CD4-positive, alpha-beta T cell treated with Interferon alpha-2 for 1 hour (primary cell): ENCODE measurements at regions not wholly inside any gene's neighbourhood (a gene's known extent, or its start where the extent isn't known, plus 50 kb on each side); places are given as distances from the start of the nearest gene placed in this dataset.

Source experiments
- DNase-seq, 2 donors: peaks; one replicate each; pipeline ENCODE4 v3.0.0-alpha.2; 2020 to 2022

GRCh38 chr15:47182818-47183217, 534.5 kb upstream of the SEMA6D start:
- DNase-seq: no peak

- no peak for DNase-seq
Observed at GRCh38 chr15:47184003-47184907, 533.0 kb upstream of the SEMA6D start.

- no peak for DNase-seq
Observed at GRCh38 chr15:47184908-47185801, 532.1 kb upstream of the SEMA6D start.

- DNase-seq: no peak
Observed at GRCh38 chr15:47186075-47186474, 531.2 kb upstream of the SEMA6D start.

- no peak for DNase-seq
Observed at GRCh38 chr15:47188758-47189507, 528.4 kb upstream of the SEMA6D start.

GRCh38 chr15:47194718-47195117, 522.6 kb upstream of the SEMA6D start:
- no peak for DNase-seq

GRCh38 chr15:47196048-47196447, 521.3 kb upstream of the SEMA6D start:
- DNase-seq: peak; percentile 25 to 30

- no peak for DNase-seq
Observed at GRCh38 chr15:47203993-47204392, 513.3 kb upstream of the SEMA6D start.

- DNase-seq: no peak
Observed at GRCh38 chr15:47206358-47206978, 510.8 kb upstream of the SEMA6D start.

- DNase-seq: no peak
Observed at GRCh38 chr15:47209591-47209990, 507.7 kb upstream of the SEMA6D start.

GRCh38 chr15:47212222-47213010, 504.9 kb upstream of the SEMA6D start:
- DNase-seq: no peak

- no peak for DNase-seq
Observed at GRCh38 chr15:47213883-47214282, 503.4 kb upstream of the SEMA6D start.

- no peak for DNase-seq
Observed at GRCh38 chr15:47218295-47218694, 499.0 kb upstream of the SEMA6D start.

- DNase-seq: no peak
Observed at GRCh38 chr15:47244361-47244760, 472.9 kb upstream of the SEMA6D start.

GRCh38 chr15:47246317-47246716, 471.0 kb upstream of the SEMA6D start:
- DNase-seq: no peak

GRCh38 chr15:47258521-47258920, 458.8 kb upstream of the SEMA6D start:
- no peak for DNase-seq

- DNase-seq: no peak
Observed at GRCh38 chr15:47265686-47266085, 451.6 kb upstream of the SEMA6D start.

- DNase-seq: no peak
Observed at GRCh38 chr15:47266566-47266965, 450.7 kb upstream of the SEMA6D start.

GRCh38 chr15:47273864-47274263, 443.4 kb upstream of the SEMA6D start:
- DNase-seq: no peak

GRCh38 chr15:47283246-47283645, 434.1 kb upstream of the SEMA6D start:
- DNase-seq: no peak

GRCh38 chr15:47288794-47289193, 428.5 kb upstream of the SEMA6D start:
- no peak for DNase-seq

- no peak for DNase-seq
Observed at GRCh38 chr15:47289656-47290055, 427.6 kb upstream of the SEMA6D start.
